ENCODE measurements at regions not wholly inside any gene's neighbourhood (a gene's known extent, or its start where the extent isn't known, plus 50 kb on each side); places are given as distances from the start of the nearest gene placed in this dataset.
"Not testable (repeated sequence)": the region's sequence is repeated elsewhere in the genome, so short reads cannot be mapped to it uniquely, and the experiment has no call there.

GRCh38 chr4:158356301-158356700, 146.0 kb downstream of the TMEM144 start:
- DNase-seq (ENCODE audit: low read depth) = no peak
- no peak for TF ChIP-seq CTCF (conservative IDR thresholded peaks at IDR 0.05; ENCODE audit: low read depth, low read length)
- no peak overlapping the region for H3K4me3 ChIP-seq (ENCODE audit: low read length)

DNA sequence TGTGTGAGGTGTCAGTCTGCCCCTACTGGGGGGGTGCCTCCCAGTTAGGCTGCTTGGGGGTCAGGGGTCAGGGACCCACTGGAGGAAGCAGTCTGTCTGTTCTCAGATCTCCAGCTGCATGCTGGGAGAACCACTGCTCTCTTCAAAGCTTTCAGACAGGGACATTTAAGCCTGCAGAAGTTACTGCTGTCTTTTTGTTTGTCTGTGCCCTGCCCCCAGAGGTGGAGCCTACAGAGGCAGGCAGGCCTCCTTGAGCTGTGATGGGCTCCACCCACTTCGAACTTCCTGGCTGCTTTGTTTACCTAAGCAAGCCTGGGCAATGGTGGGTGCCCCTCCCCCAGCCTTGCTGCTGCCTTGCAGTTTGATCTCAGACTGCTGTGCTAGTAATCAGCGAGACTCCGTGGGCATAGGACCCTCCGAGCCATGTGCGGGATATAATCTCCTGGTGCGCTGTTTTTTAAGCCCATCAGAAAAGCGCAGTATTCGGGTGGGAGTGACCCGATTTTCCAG, 153.7 kb upstream of the RXFP1 start:
- not testable (repeated sequence) for H3K4me3 ChIP-seq (ENCODE audit: low read length); DNase-seq (ENCODE audit: low read depth)

GRCh38 chr4:158371158-158371557, 150.5 kb upstream of the RXFP1 start:
- no peak for DNase-seq (ENCODE audit: low read depth)

DNA sequence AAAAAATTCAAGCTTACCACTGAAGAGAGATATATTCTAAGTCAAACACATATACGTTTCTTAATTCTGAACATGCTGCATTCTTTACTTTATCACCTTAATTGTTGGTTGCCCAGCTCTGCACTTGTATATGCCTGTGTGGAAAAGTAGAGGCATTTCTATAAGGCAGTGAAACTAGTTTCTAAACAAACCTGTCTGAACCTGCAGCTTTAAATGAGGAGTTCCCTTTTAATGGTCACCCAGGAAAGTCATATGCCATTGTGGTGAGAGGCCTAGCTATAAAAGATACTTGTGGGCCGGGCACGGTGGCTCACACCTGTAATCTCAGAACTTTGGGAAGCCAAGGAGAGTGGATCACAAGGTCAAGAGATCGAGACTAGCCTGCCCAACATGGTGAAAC, 147.4 kb upstream of the RXFP1 start:
- H3K4me3 ChIP-seq (ENCODE audit: low read length) = no peak overlapping the region
- no peak for TF ChIP-seq CTCF (conservative IDR thresholded peaks at IDR 0.05; ENCODE audit: low read depth, low read length)
- no peak for DNase-seq (ENCODE audit: low read depth)

More at GRCh38 chr4:158371158-158371557, 150.5 kb upstream of the RXFP1 start:
- no peak overlapping the region for H3K4me3 ChIP-seq (ENCODE audit: low read length)
- TF ChIP-seq CTCF (conservative IDR thresholded peaks at IDR 0.05; ENCODE audit: low read depth, low read length) = no peak

GRCh38 chr4:158376106-158376840, 145.4 kb upstream of the RXFP1 start:
- no peak for DNase-seq (ENCODE audit: low read depth)
- TF ChIP-seq CTCF (conservative IDR thresholded peaks at IDR 0.05; ENCODE audit: low read depth, low read length) = no peak
- H3K4me3 ChIP-seq (ENCODE audit: low read length) = no peak overlapping the region

GRCh38 chr4:158384414-158384813, 137.3 kb upstream of the RXFP1 start:
- TF ChIP-seq CTCF (conservative IDR thresholded peaks at IDR 0.05; ENCODE audit: low read depth, low read length) = no peak
- no peak for DNase-seq (ENCODE audit: low read depth)
- H3K4me3 ChIP-seq (ENCODE audit: low read length) = no peak overlapping the region

DNA sequence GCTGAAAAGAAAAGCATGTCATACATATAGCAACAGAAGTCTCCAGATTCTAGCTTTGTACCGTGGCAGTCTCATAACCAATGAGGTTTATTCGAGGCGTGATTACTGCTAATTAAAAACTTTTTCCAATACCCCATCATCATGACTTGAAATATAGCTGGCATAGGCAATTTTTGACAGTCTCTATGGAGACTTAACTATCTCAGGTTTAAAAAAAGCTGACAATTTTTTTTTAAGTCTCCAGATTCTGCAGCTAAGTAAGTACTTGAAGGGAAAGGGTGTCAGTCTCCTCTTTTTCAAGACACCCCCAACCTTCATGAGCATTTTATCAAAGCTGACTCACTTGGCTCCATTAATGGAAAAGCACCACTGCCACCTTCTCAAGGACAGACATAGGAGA, 126.3 kb upstream of the RXFP1 start:
- DNase-seq (ENCODE audit: low read depth) = no peak
- TF ChIP-seq CTCF (conservative IDR thresholded peaks at IDR 0.05; ENCODE audit: low read depth, low read length) = no peak
- H3K4me3 ChIP-seq (ENCODE audit: low read length) = no peak overlapping the region
